ENCODE measurements at regions not wholly inside any gene's neighbourhood (a gene's known extent, or its start where the extent isn't known, plus 50 kb on each side); places are given as distances from the start of the nearest gene placed in this dataset.

- H3K27ac Mint-ChIP-seq, result no peak overlapping the region
- Histone ChIP-seq H3K36me3 (ENCODE audit: control insufficient read depth in 2 of 3, insufficient read depth in 3 of 3, low read length in 3 of 3) (no peaks in the 10 kb centered on the region), H3K9me3 (ENCODE audit: control insufficient read depth in 2 of 3, low read length in 3 of 3) (peaks cover 0 to 5% (median 0%) of the 10 kb centered on the region in 3 experiments), H3K27me3 (ENCODE audit: control insufficient read depth in 2 of 2, insufficient read depth in 2 of 2, low read length in 2 of 2) (no peaks in the 10 kb centered on the region), H3K27ac (ENCODE audit: low read depth, low read length) (no peak overlapping the region), H3K4me1 (ENCODE audit: control insufficient read depth in 2 of 2, insufficient read depth in 2 of 2, low read length in 2 of 2) (no peaks in the 10 kb centered on the region), H3K4me3 (ENCODE audit: low read length) (no peak overlapping the region)
- H3K9me3 Mint-ChIP-seq, result peaks cover 0 to 20% (median 11%) of the 10 kb centered on the region in 11 donors
- no peaks in the 10 kb centered on the region for H3K27me3 Mint-ChIP-seq
- no peak overlapping the region for H3K4me3 Mint-ChIP-seq
- H3K4me1 Mint-ChIP-seq, result no peaks in the 10 kb centered on the region
- DNase-seq, result no peak
- no peaks in the 10 kb centered on the region for H3K36me3 Mint-ChIP-seq
- ATAC-seq, result no peak
- intact Hi-C loops (cut with micrococcal nuclease), result no loop called here
- ChIA-PET POLR2A (no interaction called here), CTCF (no interaction called here)
Observed at GRCh38 chr7:136526408-136527105, 341.9 kb upstream of the CHRM2 start.

GRCh38 chr7:136523571-136523970 lies 344.9 kb upstream of the CHRM2 start:
- ATAC-seq, result no peak
- DNase-seq, result no peak
- ChIA-PET CTCF (no interaction called here), POLR2A (no interaction called here)
- Histone ChIP-seq H3K4me3 (ENCODE audit: low read length) (no peak overlapping the region), H3K4me1 (ENCODE audit: control insufficient read depth in 2 of 2, insufficient read depth in 2 of 2, low read length in 2 of 2) (no peaks in the 10 kb centered on the region), H3K27me3 (ENCODE audit: control insufficient read depth in 2 of 2, insufficient read depth in 2 of 2, low read length in 2 of 2) (no peaks in the 10 kb centered on the region), H3K9me3 (ENCODE audit: control insufficient read depth in 2 of 3, low read length in 3 of 3) (peaks cover 0 to 5% (median 0%) of the 10 kb centered on the region in 3 experiments), H3K27ac (ENCODE audit: low read depth, low read length) (no peak overlapping the region), H3K36me3 (ENCODE audit: control insufficient read depth in 2 of 3, insufficient read depth in 3 of 3, low read length in 3 of 3) (no peaks in the 10 kb centered on the region)
- no peaks in the 10 kb centered on the region for H3K4me1 Mint-ChIP-seq
- H3K9me3 Mint-ChIP-seq, result peaks cover 0 to 20% (median 8%) of the 10 kb centered on the region in 11 donors
- intact Hi-C loops (cut with micrococcal nuclease), result no loop called here
- no peaks in the 10 kb centered on the region for H3K36me3 Mint-ChIP-seq
- no peak overlapping the region for H3K27ac Mint-ChIP-seq
- no peaks in the 10 kb centered on the region for H3K27me3 Mint-ChIP-seq
- no peak overlapping the region for H3K4me3 Mint-ChIP-seq

GRCh38 chr7:136517971-136518370 lies 350.5 kb upstream of the CHRM2 start:
- Histone ChIP-seq H3K36me3 (ENCODE audit: control insufficient read depth in 2 of 3, insufficient read depth in 3 of 3, low read length in 3 of 3) (no peaks in the 10 kb centered on the region), H3K9me3 (ENCODE audit: control insufficient read depth in 2 of 3, low read length in 3 of 3) (no peaks in the 10 kb centered on the region), H3K27me3 (ENCODE audit: control insufficient read depth in 2 of 2, insufficient read depth in 2 of 2, low read length in 2 of 2) (no peaks in the 10 kb centered on the region), H3K27ac (ENCODE audit: low read depth, low read length) (no peak overlapping the region), H3K4me3 (ENCODE audit: low read length) (no peak overlapping the region), H3K4me1 (ENCODE audit: control insufficient read depth in 2 of 2, insufficient read depth in 2 of 2, low read length in 2 of 2) (no peaks in the 10 kb centered on the region)
- intact Hi-C loops (cut with micrococcal nuclease), result no loop called here
- no peaks in the 10 kb centered on the region for H3K27me3 Mint-ChIP-seq
- POLR2A ChIA-PET, result no interaction called here
- no peaks in the 10 kb centered on the region for H3K36me3 Mint-ChIP-seq
- DNase-seq (no peak), ATAC-seq (no peak)
- H3K4me3 Mint-ChIP-seq, result no peak overlapping the region
- no peaks in the 10 kb centered on the region for H3K4me1 Mint-ChIP-seq
- CTCF ChIA-PET, result no interaction called here
- no peak overlapping the region for H3K27ac Mint-ChIP-seq
- H3K9me3 Mint-ChIP-seq, result peaks cover 0 to 21% (median 3%) of the 10 kb centered on the region in 11 donors

- H3K27ac ChIP-seq (ENCODE audit: low read depth, low read length), result no peak overlapping the region
- intact Hi-C loops (cut with micrococcal nuclease), result no loop called here
- POLR2A ChIA-PET, result no interaction called here
- ATAC-seq, result no peak
- H3K27ac Mint-ChIP-seq, result no peak overlapping the region
- H3K36me3 ChIP-seq (ENCODE audit: control insufficient read depth in 2 of 3, insufficient read depth in 3 of 3, low read length in 3 of 3), result no peaks in the 10 kb centered on the region
- CTCF ChIA-PET, result no interaction called here
- no peaks in the 10 kb centered on the region for H3K9me3 ChIP-seq (ENCODE audit: control insufficient read depth in 2 of 3, low read length in 3 of 3)
- H3K9me3 Mint-ChIP-seq, result peaks cover 0 to 14% (median 4%) of the 10 kb centered on the region in 11 donors
- no peak overlapping the region for H3K4me3 ChIP-seq (ENCODE audit: low read length)
- H3K27me3 ChIP-seq (ENCODE audit: control insufficient read depth in 2 of 2, insufficient read depth in 2 of 2, low read length in 2 of 2), result no peaks in the 10 kb centered on the region
- no peaks in the 10 kb centered on the region for H3K36me3 Mint-ChIP-seq
- no peaks in the 10 kb centered on the region for H3K4me1 Mint-ChIP-seq
- no peaks in the 10 kb centered on the region for H3K4me1 ChIP-seq (ENCODE audit: control insufficient read depth in 2 of 2, insufficient read depth in 2 of 2, low read length in 2 of 2)
- no peaks in the 10 kb centered on the region for H3K27me3 Mint-ChIP-seq
- H3K4me3 Mint-ChIP-seq, result no peak overlapping the region
- no peak for DNase-seq
Observed at GRCh38 chr7:136514776-136515175, 353.7 kb upstream of the CHRM2 start.

GRCh38 chr7:136513744-136514143 lies 354.7 kb upstream of the CHRM2 start:
- ATAC-seq (no peak), DNase-seq (no peak)
- Mint-ChIP-seq H3K4me3 (no peak overlapping the region), H3K36me3 (no peaks in the 10 kb centered on the region), H3K27me3 (no peaks in the 10 kb centered on the region), H3K27ac (no peak overlapping the region), H3K4me1 (no peaks in the 10 kb centered on the region), H3K9me3 (peaks cover 2 to 14% (median 6%) of the 10 kb centered on the region in 11 donors)
- ChIA-PET CTCF (no interaction called here), POLR2A (no interaction called here)
- H3K36me3 ChIP-seq (ENCODE audit: control insufficient read depth in 2 of 3, insufficient read depth in 3 of 3, low read length in 3 of 3), result no peaks in the 10 kb centered on the region
- no peaks in the 10 kb centered on the region for H3K27me3 ChIP-seq (ENCODE audit: control insufficient read depth in 2 of 2, insufficient read depth in 2 of 2, low read length in 2 of 2)
- intact Hi-C loops (cut with micrococcal nuclease), result no loop called here
- H3K27ac ChIP-seq (ENCODE audit: low read depth, low read length), result no peak overlapping the region
- no peaks in the 10 kb centered on the region for H3K4me1 ChIP-seq (ENCODE audit: control insufficient read depth in 2 of 2, insufficient read depth in 2 of 2, low read length in 2 of 2)
- no peak overlapping the region for H3K4me3 ChIP-seq (ENCODE audit: low read length)
- no peaks in the 10 kb centered on the region for H3K9me3 ChIP-seq (ENCODE audit: control insufficient read depth in 2 of 3, low read length in 3 of 3)

- ATAC-seq, result no peak
- POLR2A ChIA-PET, result no interaction called here
- Mint-ChIP-seq H3K27ac (no peak overlapping the region), H3K4me3 (no peak overlapping the region), H3K36me3 (no peaks in the 10 kb centered on the region), H3K27me3 (no peaks in the 10 kb centered on the region), H3K9me3 (peaks cover 2 to 14% (median 10%) of the 10 kb centered on the region in 11 donors), H3K4me1 (no peaks in the 10 kb centered on the region)
- H3K4me3 ChIP-seq (ENCODE audit: low read length), result no peak overlapping the region
- no peak overlapping the region for H3K27ac ChIP-seq (ENCODE audit: low read depth, low read length)
- no peaks in the 10 kb centered on the region for H3K9me3 ChIP-seq (ENCODE audit: control insufficient read depth in 2 of 3, low read length in 3 of 3)
- H3K36me3 ChIP-seq (ENCODE audit: control insufficient read depth in 2 of 3, insufficient read depth in 3 of 3, low read length in 3 of 3), result no peaks in the 10 kb centered on the region
- H3K4me1 ChIP-seq (ENCODE audit: control insufficient read depth in 2 of 2, insufficient read depth in 2 of 2, low read length in 2 of 2), result no peaks in the 10 kb centered on the region
- no peaks in the 10 kb centered on the region for H3K27me3 ChIP-seq (ENCODE audit: control insufficient read depth in 2 of 2, insufficient read depth in 2 of 2, low read length in 2 of 2)
- no peak for DNase-seq
- CTCF ChIA-PET, result no interaction called here
- intact Hi-C loops (cut with micrococcal nuclease), result no loop called here
Observed at GRCh38 chr7:136509466-136509865, 359.0 kb upstream of the CHRM2 start.

GRCh38 chr7:136502162-136502561 lies 366.3 kb upstream of the CHRM2 start:
- Histone ChIP-seq H3K9me3 (ENCODE audit: control insufficient read depth in 2 of 3, low read length in 3 of 3) (no peaks in the 10 kb centered on the region), H3K27ac (ENCODE audit: low read depth, low read length) (no peak overlapping the region), H3K27me3 (ENCODE audit: control insufficient read depth in 2 of 2, insufficient read depth in 2 of 2, low read length in 2 of 2) (no peaks in the 10 kb centered on the region), H3K4me3 (ENCODE audit: low read length) (no peak overlapping the region), H3K4me1 (ENCODE audit: control insufficient read depth in 2 of 2, insufficient read depth in 2 of 2, low read length in 2 of 2) (no peaks in the 10 kb centered on the region), H3K36me3 (ENCODE audit: control insufficient read depth in 2 of 3, insufficient read depth in 3 of 3, low read length in 3 of 3) (no peaks in the 10 kb centered on the region)
- ChIA-PET POLR2A (no interaction called here), CTCF (no interaction called here)
- H3K4me3 Mint-ChIP-seq, result no peak overlapping the region
- DNase-seq (no peak), ATAC-seq (no peak)
- no peaks in the 10 kb centered on the region for H3K4me1 Mint-ChIP-seq
- H3K27me3 Mint-ChIP-seq, result no peaks in the 10 kb centered on the region
- no peaks in the 10 kb centered on the region for H3K36me3 Mint-ChIP-seq
- no peak overlapping the region for H3K27ac Mint-ChIP-seq
- intact Hi-C loops (cut with micrococcal nuclease), result no loop called here
- peaks cover 0 to 15% (median 4%) of the 10 kb centered on the region in 11 donors for H3K9me3 Mint-ChIP-seq
